ENCODE measurements at regions not wholly inside any gene's neighbourhood (a gene's known extent, or its start where the extent isn't known, plus 50 kb on each side); places are given as distances from the start of the nearest gene placed in this dataset.

GRCh38 chr2:126221506-126221905 lies 434.5 kb upstream of the GYPC start:
- H3K4me3 ChIP-seq (ENCODE audit: control extremely low read depth in 1 of 5, extremely low read depth in 1 of 5, insufficient read depth in 1 of 5, low read depth in 2 of 5, low read length in 4 of 5): no peak overlapping the region
- Mint-ChIP-seq H3K4me3 (no peak overlapping the region), H3K4me1 (no peaks in the 10 kb centered on the region), H3K9me3 (ENCODE audit: insufficient read depth) (no peaks in the 10 kb centered on the region), H3K27me3 (no peaks in the 10 kb centered on the region), H3K27ac (no peak overlapping the region)
- H3K27ac ChIP-seq (ENCODE audit: low read length in 2 of 2): no peak overlapping the region
- intact Hi-C loops (cut with micrococcal nuclease): no loop called here
- no peaks in the 10 kb centered on the region for H3K4me1 ChIP-seq (ENCODE audit: control insufficient read depth in 2 of 2, insufficient read depth in 2 of 2, low read length in 2 of 2)
- H3K9me3 ChIP-seq (ENCODE audit: control extremely low read depth in 1 of 3, control insufficient read depth in 2 of 3, insufficient read depth in 1 of 3, low read length in 2 of 3): peaks cover 0 to 5% (median 0%) of the 10 kb centered on the region in 3 donors
- ChIA-PET CTCF (no interaction called here), POLR2A (no interaction called here)
- DNase-seq (no peak), ATAC-seq (ENCODE audit: low read depth) (no peak)
- H4K20me1 ChIP-seq (ENCODE audit: control insufficient read depth, insufficient read depth, low read length, poor library complexity, severe bottlenecking): no peaks in the 10 kb centered on the region
- H3K36me3 ChIP-seq (replicated peaks in 1 of 2; ENCODE audit: control extremely low read depth in 1 of 2, control insufficient read depth in 1 of 2, extremely low read depth in 1 of 2, insufficient read depth in 2 of 2, low read length in 1 of 2): no peaks in the 10 kb centered on the region
- no peak overlapping the region for H3K4me2 ChIP-seq (replicated peaks; ENCODE audit: low read depth, low read length, poor library complexity, severe bottlenecking)
- H2AFZ ChIP-seq (ENCODE audit: insufficient read depth, low read depth, low read length, poor library complexity, severe bottlenecking): no peak overlapping the region
- 83% methylated on average over 1 of the region's 1 CpG for WGBS (ENCODE audit: insufficient coverage)
- H3K79me2 ChIP-seq (ENCODE audit: control insufficient read depth, insufficient read depth, low read length): no peaks in the 10 kb centered on the region
- no peaks in the 10 kb centered on the region for H3K27me3 ChIP-seq (replicated peaks in 1 of 4; ENCODE audit: control extremely low read depth in 1 of 4, control insufficient read depth in 3 of 4, insufficient read depth in 4 of 4, low read length in 3 of 4)
- no peak overlapping the region for H3K9ac ChIP-seq (ENCODE audit: low read length)
- no peak for TF ChIP-seq CTCF (IDR thresholded peaks at IDR 0.05)
- no peak for TF ChIP-seq EZH2 (IDR thresholded peaks at IDR 0.05; ENCODE audit: borderline replicate concordance, insufficient read depth, low read depth, low read length, poor library complexity, severe bottlenecking)

- Mint-ChIP-seq H3K9me3 (ENCODE audit: insufficient read depth) (no peaks in the 10 kb centered on the region), H3K4me1 (no peaks in the 10 kb centered on the region), H3K27ac (no peak overlapping the region), H3K4me3 (no peak overlapping the region), H3K27me3 (no peaks in the 10 kb centered on the region)
- no peak overlapping the region for H3K9ac ChIP-seq (ENCODE audit: low read length)
- H3K27ac ChIP-seq (ENCODE audit: low read length in 2 of 2): no peak overlapping the region
- no peaks in the 10 kb centered on the region for H3K79me2 ChIP-seq (ENCODE audit: control insufficient read depth, insufficient read depth, low read length)
- intact Hi-C loops (cut with micrococcal nuclease): no loop called here
- peaks cover 0 to 4% (median 0%) of the 10 kb centered on the region in 3 donors for H3K9me3 ChIP-seq (ENCODE audit: control extremely low read depth in 1 of 3, control insufficient read depth in 2 of 3, insufficient read depth in 1 of 3, low read length in 2 of 3)
- H3K27me3 ChIP-seq (replicated peaks in 1 of 4; ENCODE audit: control extremely low read depth in 1 of 4, control insufficient read depth in 3 of 4, insufficient read depth in 4 of 4, low read length in 3 of 4): no peaks in the 10 kb centered on the region
- H3K4me1 ChIP-seq (ENCODE audit: control insufficient read depth in 2 of 2, insufficient read depth in 2 of 2, low read length in 2 of 2): no peaks in the 10 kb centered on the region
- H3K36me3 ChIP-seq (replicated peaks in 1 of 2; ENCODE audit: control extremely low read depth in 1 of 2, control insufficient read depth in 1 of 2, extremely low read depth in 1 of 2, insufficient read depth in 2 of 2, low read length in 1 of 2): no peaks in the 10 kb centered on the region
- TF ChIP-seq CTCF (IDR thresholded peaks at IDR 0.05): no peak
- TF ChIP-seq EZH2 (IDR thresholded peaks at IDR 0.05; ENCODE audit: borderline replicate concordance, insufficient read depth, low read depth, low read length, poor library complexity, severe bottlenecking): no peak
- H3K4me3 ChIP-seq (ENCODE audit: control extremely low read depth in 1 of 5, extremely low read depth in 1 of 5, insufficient read depth in 1 of 5, low read depth in 2 of 5, low read length in 4 of 5): no peak overlapping the region
- DNase-seq (no peak), ATAC-seq (ENCODE audit: low read depth) (no peak)
- WGBS (ENCODE audit: insufficient coverage): no CpG with 5 or more reads among the region's 2 CpGs
- CTCF ChIA-PET: no interaction called here
- no peaks in the 10 kb centered on the region for H4K20me1 ChIP-seq (ENCODE audit: control insufficient read depth, insufficient read depth, low read length, poor library complexity, severe bottlenecking)
- POLR2A ChIA-PET: no interaction called here
- H3K4me2 ChIP-seq (replicated peaks; ENCODE audit: low read depth, low read length, poor library complexity, severe bottlenecking): no peak overlapping the region
- no peak overlapping the region for H2AFZ ChIP-seq (ENCODE audit: insufficient read depth, low read depth, low read length, poor library complexity, severe bottlenecking)
These were observed 433.7 kb upstream of the GYPC start for GRCh38 chr2:126222278-126222677.
